H7 (cell line): ENCODE measurements at regions not wholly inside any gene's neighbourhood (a gene's known extent, or its start where the extent isn't known, plus 50 kb on each side); places are given as distances from the start of the nearest gene placed in this dataset.

Experiments
- DNase-seq: peaks from one replicate; pipeline ENCODE4 v3.0.0; 2012
- H3K27me3 ChIP-seq: 2 replicates; pipeline ENCODE4 v1.6.0; 2011; ENCODE audit warnings: mild to moderate bottlenecking, low read length; ENCODE audit not compliant: control insufficient read depth, insufficient read depth
- H3K36me3 ChIP-seq: replicated peaks from 2 replicates; pipeline ENCODE4 v1.5.1; 2011; ENCODE audit warnings: low read length; ENCODE audit not compliant: control insufficient read depth, insufficient read depth
- H3K4me3 ChIP-seq: 2 replicates; pipeline ENCODE4 v1.5.1; 2011; ENCODE audit warnings: low read depth, mild to moderate bottlenecking, control low read depth, low read length, moderate library complexity; ENCODE audit not compliant: insufficient read depth

DNA sequence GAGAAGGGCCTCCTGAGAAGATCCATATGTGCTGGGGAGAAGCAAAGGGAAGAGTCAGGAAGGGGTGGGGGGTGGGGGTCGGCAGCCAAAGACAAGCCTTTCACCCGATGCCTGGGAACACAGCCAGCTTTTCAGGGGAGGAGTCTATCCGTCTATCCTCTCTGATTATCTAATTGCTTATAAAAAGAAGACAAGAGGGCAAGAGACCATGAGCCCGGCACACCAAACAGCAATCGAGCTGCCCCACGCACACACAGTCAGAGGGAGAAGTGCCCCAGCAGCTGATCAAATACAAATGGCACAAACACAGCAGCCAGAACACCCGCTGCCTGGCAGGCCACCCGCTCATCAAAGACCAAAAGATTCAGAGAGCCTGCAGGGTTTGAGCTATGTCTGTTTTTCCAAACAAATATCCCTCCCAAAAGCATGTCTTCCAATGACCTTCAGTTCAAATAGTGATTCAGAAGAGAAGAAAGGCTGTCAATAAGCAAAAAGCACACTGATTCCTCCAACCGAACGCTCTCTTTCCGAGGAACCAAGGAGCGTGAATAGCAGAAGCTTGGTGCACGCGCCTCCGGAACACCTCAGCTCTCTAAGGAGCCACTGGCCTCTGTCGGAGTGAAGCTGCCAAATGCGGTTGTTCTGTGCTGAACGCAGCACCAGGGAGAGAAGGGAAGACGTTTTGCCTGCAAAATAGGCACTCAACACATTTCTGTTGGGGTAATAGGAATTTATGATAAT, 419.2 kb downstream of the OCA2 start:
- H3K4me3 ChIP-seq, result no peak overlapping the region
- no peaks in the 10 kb centered on the region for H3K36me3 ChIP-seq
- no peaks in the 10 kb centered on the region for H3K27me3 ChIP-seq
- peak; percentile 61 for DNase-seq

DNA sequence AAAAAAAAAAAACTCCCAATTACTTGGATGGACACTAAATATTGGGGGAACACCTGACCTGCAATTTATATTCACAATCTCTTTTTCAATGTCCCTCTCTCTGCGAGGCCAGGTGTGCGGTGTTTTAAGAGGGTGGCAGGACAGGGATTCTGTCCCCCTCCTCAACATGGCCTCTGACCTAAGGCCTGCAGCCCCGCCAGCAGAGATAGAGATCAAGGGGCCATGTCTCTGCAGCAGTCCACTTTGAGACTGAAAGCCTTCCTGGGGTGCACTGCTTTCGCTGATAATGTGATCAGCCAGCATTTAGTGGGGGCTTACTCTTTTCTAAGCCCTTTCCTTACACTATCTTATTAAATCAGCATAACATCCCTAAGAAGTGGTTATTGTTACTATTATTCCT, 419.9 kb downstream of the OCA2 start:
- H3K27me3 ChIP-seq, result no peaks in the 10 kb centered on the region
- H3K4me3 ChIP-seq, result no peak overlapping the region
- H3K36me3 ChIP-seq, result no peaks in the 10 kb centered on the region
- no peak for DNase-seq

DNA sequence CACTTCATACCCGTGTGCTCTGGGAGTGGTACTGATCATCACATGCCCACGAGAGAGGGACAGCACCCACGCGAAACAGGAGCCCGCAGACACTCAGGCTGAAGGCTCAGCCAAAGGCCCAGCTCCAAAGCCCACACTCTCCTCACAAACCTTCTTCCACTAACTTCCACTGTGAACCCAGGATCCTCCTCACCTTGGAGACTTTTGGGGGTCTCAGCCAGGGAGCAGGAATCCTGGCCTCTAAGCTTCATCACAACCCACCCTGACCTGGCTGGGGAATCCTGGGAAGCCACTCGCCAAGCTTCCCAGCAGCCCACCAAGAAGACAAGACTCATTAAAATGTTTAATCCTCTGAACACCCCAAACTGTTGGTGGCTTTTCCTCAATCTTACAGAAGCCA, 421.2 kb downstream of the OCA2 start:
- Histone ChIP-seq H3K36me3 (no peaks in the 10 kb centered on the region), H3K4me3 (no peak overlapping the region), H3K27me3 (no peaks in the 10 kb centered on the region)
- no peak for DNase-seq

DNA sequence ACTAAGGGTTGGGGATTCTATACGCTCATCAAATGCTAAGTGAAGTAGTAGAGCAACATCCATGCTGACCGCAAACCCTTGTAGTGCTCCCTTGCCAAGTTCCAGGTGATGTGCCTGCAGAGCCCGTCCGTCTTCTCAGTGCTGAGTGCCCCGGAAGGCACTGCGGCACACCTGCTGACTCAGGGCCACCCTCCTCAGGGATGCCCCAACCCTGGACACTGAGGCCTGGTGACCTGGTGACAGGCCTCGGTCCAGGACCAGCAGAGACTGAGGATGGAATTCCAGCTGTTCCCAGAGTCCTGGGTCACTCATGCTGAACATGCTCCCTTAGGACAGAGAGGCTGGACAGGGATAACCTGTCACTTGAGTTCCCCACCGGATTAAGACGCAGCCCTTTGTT, 422.5 kb downstream of the OCA2 start:
- DNase-seq, result no peak
- H3K27me3 ChIP-seq, result no peaks in the 10 kb centered on the region
- no peaks in the 10 kb centered on the region for H3K36me3 ChIP-seq
- H3K4me3 ChIP-seq, result no peak overlapping the region

DNA sequence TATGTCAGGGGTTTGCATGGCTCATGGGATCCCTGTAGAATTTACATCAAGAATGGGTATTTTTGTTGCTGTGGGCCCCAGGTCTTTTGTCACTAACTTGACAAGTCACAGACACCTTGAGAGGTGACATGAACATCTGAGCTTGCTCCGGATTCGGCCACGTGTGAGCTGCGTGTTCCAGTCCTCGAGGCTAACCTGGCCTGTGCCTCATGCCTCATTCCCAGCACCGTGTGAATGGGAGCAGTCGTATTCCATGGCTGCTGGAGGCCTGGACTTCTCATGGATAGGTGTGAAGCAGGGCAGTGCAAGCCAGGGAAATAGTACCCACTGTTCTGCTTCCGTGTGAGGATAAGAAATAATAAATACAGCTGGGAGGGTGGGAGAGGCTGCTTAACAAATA, 423.5 kb downstream of the OCA2 start:
- no peak overlapping the region for H3K4me3 ChIP-seq
- no peak for DNase-seq
- H3K27me3 ChIP-seq, result no peaks in the 10 kb centered on the region
- H3K36me3 ChIP-seq, result no peaks in the 10 kb centered on the region

DNA sequence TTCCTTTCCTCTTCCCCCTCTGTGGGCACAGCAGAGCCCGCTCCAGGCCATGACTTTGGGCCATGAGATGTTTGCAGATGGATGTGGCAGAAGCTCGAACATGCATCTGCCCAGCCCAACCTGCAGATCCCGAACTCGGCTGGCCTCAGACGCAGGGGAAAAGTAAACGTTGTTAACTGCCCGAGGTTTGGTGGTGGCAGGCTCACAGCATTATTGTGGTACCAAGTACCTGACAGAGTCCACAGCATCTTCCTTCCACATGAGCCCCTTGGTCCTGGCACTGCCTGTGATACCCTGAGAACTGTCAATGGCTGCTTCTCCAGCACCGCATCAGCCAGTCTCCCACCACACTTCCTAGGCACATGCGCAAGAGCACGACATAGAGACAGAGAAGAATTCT, 424.3 kb downstream of the OCA2 start:
- Histone ChIP-seq H3K4me3 (no peak overlapping the region), H3K36me3 (no peaks in the 10 kb centered on the region), H3K27me3 (no peaks in the 10 kb centered on the region)
- DNase-seq, result no peak

DNA sequence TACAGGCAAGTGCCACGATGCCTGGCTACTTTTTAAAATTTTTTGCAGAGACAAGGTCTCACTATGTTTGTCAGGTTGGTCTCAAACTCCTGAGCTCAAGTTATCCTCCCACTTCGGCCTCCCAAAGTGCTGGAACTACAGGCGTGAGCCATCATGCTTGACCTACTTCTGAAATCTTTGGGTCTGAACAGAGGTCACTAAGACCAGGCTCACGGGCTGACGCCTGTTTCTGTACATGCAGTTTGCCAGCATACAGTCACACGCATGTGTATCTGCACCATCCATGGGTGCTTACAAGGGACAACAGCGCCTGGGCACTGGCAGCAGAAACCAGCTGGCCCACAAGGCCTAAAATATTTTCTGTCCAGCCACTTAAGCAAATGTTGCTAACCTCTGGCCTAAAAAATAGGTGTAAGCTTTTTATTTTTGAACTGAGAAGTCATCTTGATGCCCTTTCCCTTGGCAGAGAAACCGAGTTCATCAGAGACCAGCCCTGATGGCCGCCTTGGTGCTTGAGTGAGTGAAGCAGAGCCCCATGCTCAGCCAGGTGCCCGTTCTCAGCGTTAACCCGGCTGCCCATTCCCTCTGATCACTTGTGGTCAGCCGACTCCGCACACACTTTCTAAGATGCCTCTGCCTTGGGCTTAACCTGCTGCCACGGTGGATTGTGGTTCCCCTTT, 425.2 kb downstream of the OCA2 start:
- Histone ChIP-seq H3K27me3 (no peaks in the 10 kb centered on the region), H3K36me3 (no peaks in the 10 kb centered on the region), H3K4me3 (no peak overlapping the region)
- DNase-seq, result no peak

DNA sequence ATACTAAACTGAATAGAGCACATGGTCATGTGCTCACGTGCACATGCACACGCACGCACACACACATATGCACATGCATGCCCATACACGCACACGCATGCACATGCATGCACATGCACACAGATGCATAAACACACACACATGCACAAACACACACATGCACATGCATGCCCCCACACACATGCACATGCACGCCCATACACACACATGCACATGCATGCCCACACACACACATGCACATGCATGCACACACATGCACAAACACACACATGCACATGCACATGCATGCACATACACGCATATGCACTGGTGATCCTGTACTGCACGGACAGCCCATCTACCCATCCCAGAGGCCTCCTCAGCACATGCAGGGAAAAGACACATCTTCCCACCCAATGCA, 426.6 kb downstream of the OCA2 start:
- DNase-seq, result no peak
- H3K4me3 ChIP-seq, result no peak overlapping the region
- H3K27me3 ChIP-seq, result no peaks in the 10 kb centered on the region
- no peaks in the 10 kb centered on the region for H3K36me3 ChIP-seq

DNA sequence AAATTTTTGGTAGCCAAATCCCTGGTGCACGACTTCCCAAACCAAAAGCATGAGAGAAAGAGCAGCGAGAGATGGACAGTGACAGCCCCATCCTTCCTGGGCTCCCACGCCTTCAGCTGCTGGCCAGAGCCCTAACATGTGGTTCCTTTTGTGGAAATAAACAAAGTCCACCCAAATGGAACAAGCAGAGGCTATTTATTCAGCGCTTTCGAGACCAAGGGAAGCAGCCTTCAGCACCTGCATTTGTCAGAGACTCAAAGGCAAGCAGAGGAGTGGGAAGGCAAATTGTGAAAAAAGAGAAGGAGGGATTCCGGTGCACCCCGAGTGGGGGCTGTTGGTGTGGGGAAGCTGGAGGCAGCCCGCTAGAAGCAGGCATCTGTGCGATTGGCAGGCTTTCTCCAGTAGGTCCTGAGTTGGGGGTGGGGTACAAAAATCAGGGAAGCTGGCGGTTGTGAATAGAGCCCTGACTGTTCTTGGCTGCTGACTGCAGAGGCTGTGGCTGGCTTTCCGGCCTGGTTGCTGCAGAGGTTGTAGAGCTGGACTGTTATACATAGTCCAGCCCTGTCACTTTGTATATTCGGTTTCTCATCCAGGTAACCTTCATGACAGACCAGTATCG, 427.2 kb downstream of the OCA2 start:
- no peaks in the 10 kb centered on the region for H3K27me3 ChIP-seq
- H3K36me3 ChIP-seq, result no peaks in the 10 kb centered on the region
- no peak for DNase-seq
- H3K4me3 ChIP-seq, result no peak overlapping the region

DNA sequence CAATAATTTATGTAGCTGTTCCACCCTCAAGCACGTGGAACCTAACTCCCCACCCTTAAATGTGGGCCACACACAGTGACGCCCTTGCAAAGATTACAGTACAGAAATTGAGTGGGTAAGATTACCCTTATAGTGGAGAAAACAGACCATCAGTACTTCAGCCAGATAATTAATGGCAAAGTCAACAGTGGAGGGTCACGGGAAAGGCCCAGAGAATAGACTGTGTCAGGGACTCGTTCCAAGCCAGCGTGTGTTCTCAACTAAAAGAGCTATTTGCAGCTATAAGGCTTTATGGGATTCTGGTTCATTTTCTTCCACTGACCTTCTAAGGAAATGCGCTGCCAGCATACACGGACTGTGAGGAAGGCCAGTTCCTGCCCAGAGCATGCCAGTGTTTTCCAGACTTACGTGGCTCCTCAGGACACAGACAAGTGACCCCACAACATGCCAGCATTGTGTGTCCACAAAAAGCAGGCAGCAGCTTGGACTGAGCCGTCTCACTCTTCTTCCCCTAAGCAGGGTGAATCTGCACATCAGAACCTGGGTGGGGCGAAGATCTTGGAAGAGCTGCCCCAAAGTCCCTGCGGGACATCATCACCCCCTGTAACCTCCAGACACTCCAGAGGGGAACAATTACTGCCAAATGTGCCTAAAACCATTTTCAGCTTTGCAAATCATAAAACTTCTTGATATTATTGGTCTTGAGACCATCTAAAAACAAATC, 428.5 kb downstream of the OCA2 start:
- Histone ChIP-seq H3K27me3 (no peaks in the 10 kb centered on the region), H3K4me3 (no peak overlapping the region), H3K36me3 (no peaks in the 10 kb centered on the region)
- DNase-seq, result no peak

DNA sequence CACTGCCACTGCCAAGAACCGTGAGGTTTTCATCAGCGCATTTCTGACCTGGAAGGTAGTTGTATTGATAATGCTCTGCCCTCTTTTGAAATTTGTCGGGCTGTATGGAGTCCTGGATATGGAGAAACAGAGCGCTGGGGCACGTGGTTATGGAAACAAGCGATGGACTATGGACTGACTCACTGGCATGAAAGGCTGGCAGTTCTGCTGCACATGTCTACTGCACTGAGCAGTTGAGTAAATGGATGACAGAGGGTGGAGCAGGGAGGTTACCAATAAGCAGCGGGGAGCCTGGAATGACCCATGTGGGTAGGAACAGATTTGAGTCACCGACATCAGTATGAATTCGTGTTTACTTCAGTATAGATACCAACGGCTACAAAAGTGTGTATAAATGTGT, 429.5 kb downstream of the OCA2 start:
- DNase-seq, result no peak
- Histone ChIP-seq H3K36me3 (no peaks in the 10 kb centered on the region), H3K4me3 (no peak overlapping the region), H3K27me3 (no peaks in the 10 kb centered on the region)

DNA sequence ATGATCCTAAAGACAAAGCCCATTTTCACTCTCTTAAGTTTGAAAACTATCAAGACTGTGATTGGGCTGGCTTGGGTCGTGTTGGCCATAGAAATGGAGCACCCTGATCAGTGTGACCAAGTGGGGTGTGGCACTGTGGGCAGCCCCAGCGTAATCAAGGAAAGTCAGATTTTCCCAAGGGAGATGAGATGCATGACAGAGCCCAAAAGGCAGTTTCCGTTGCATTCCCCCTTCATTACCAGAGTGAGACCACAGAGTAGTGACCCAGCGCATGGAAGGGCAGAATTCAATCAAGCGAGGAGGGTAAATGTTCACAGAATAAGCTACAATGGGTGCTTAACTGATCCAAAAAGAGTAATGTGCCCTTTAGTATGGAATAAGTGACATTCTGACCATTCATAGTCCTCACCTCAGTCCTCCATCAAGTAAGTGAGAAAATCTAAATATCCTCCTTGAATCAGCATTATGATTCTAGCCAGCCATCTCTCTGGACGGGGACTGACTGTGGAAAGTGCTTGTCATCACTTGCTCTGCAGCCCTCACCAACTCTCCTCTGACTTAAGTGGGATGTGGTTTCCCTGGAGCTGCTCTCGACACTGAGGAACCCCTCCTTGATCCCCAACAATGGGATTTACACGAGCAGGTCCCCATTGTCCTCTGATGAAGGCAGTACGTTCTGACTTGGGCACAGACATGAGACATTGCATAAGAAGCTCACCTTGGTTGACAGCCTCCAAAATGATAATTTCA, 430.5 kb downstream of the OCA2 start:
- no peaks in the 10 kb centered on the region for H3K36me3 ChIP-seq
- H3K27me3 ChIP-seq, result no peaks in the 10 kb centered on the region
- DNase-seq, result no peak
- no peak overlapping the region for H3K4me3 ChIP-seq

DNA sequence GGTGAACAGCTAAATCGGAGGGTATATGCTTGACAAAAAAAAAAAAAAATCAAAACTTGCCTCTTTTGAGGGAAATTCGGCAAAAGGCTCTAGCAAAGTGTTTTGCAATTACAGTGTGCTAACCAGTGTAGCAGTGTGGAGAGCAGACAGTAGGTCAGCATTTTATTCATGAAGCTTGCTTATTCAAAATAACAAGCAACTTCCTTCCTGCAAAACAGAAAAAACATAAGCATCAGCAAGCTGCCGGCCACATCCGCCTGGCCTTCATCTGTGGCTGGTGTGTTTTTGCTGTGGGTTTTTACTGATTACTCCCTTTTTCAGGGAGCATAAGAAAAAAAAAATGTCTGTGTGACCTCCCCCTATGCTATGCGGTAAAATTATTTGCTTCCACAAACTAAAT, 434.1 kb downstream of the OCA2 start:
- Histone ChIP-seq H3K36me3 (no peaks in the 10 kb centered on the region), H3K27me3 (no peaks in the 10 kb centered on the region), H3K4me3 (no peak overlapping the region)
- peak; percentile 0 for DNase-seq

DNA sequence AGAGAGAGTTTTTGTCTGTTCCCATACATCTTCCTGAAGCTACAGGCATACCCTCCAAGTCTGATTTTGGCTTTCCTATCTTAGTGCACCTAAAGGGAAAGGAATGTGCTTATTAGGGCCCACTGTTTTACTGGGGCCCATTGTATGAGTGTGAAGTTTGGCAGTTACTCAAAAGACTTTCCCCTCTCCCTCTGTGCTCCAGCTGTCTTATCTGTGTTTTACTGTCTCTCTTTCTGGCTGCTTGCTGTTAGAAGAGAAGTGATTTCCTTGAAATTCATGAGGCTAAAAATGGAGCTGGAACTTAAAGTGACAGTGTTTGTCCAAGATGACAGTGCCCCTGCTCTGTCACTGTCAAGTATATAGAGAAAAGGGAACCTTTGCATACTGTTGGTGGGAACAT, 436.2 kb downstream of the OCA2 start:
- DNase-seq, result no peak
- Histone ChIP-seq H3K36me3 (no peaks in the 10 kb centered on the region), H3K27me3 (no peaks in the 10 kb centered on the region), H3K4me3 (no peak overlapping the region)
